Astrocyte (in vitro differentiated cells and primary cell): ENCODE measurements at regions not wholly inside any gene's neighbourhood (a gene's known extent, or its start where the extent isn't known, plus 50 kb on each side); places are given as distances from the start of the nearest gene placed in this dataset.
"Not testable (repeated sequence)": the region's sequence is repeated elsewhere in the genome, so short reads cannot be mapped to it uniquely, and the experiment has no call there.

Experiments used
- DNase-seq: peaks from one replicate; pipeline ENCODE4 v3.0.0-alpha.2; 2010; ENCODE audit warnings: low read depth
- FAIRE-seq: peaks from 2 replicates; lab custom pipeline; 2011; peaks lifted over from hg19 to GRCh38; lab: Jason Lieb, UNC
- H2AFZ ChIP-seq: 2 replicates; pipeline ENCODE4 v1.6.0; 2012; ENCODE audit warnings: low read depth, low read length, inconsistent platforms
- H3K27ac ChIP-seq: 2 replicates; pipeline ENCODE4 v1.5.1; 2011; ENCODE audit warnings: low read depth, low read length, inconsistent platforms
- H3K27me3 ChIP-seq: 2 replicates; pipeline ENCODE4 v1.6.0; 2011; ENCODE audit warnings: low read length, inconsistent platforms; ENCODE audit not compliant: insufficient read depth
- H3K36me3 ChIP-seq: 2 replicates; pipeline ENCODE4 v1.5.1; 2011; ENCODE audit warnings: low read length, inconsistent platforms; ENCODE audit not compliant: insufficient read depth
- H3K4me1 ChIP-seq: 2 replicates; pipeline ENCODE4 v1.5.1; 2011; ENCODE audit warnings: low read length, inconsistent platforms; ENCODE audit not compliant: insufficient read depth
- H3K4me2 ChIP-seq: 2 replicates; pipeline ENCODE4 v1.6.0; 2012; ENCODE audit warnings: low read length, inconsistent platforms
- H3K4me3 ChIP-seq: 2 replicates; pipeline ENCODE4 v1.5.1; 2011; ENCODE audit warnings: low read depth, mild to moderate bottlenecking, low read length, inconsistent platforms; ENCODE audit not compliant: insufficient read depth
- H3K79me2 ChIP-seq: 2 replicates; pipeline ENCODE4 v1.6.0; 2012; ENCODE audit warnings: mild to moderate bottlenecking, low read length, inconsistent platforms; ENCODE audit not compliant: insufficient read depth
- H3K9ac ChIP-seq: 2 replicates; pipeline ENCODE4 v1.6.0; 2012; ENCODE audit warnings: mild to moderate bottlenecking, low read length, inconsistent platforms
- H3K9me3 ChIP-seq: 2 replicates; pipeline ENCODE4 v1.5.1; 2012; ENCODE audit warnings: low read depth, mild to moderate bottlenecking, low read length, inconsistent platforms; ENCODE audit not compliant: insufficient read depth
- H4K20me1 ChIP-seq: 2 replicates; pipeline ENCODE4 v1.6.0; 2012; ENCODE audit warnings: low read length, inconsistent platforms; ENCODE audit not compliant: insufficient read depth
- H3K27ac Mint-ChIP-seq: one replicate; pipeline ENCODE4 v1.8.0; 2021; ENCODE audit warnings: mild to moderate bottlenecking, mixed read lengths; ENCODE audit not compliant: unreplicated experiment
- H3K27me3 Mint-ChIP-seq: one replicate; pipeline ENCODE4 v1.8.0; 2021; ENCODE audit warnings: low read depth, mixed read lengths; ENCODE audit not compliant: unreplicated experiment
- H3K36me3 Mint-ChIP-seq: one replicate; pipeline ENCODE4 v1.8.0; 2021; ENCODE audit warnings: low read depth, mixed read lengths; ENCODE audit not compliant: unreplicated experiment
- H3K4me1 Mint-ChIP-seq: one replicate; pipeline ENCODE4 v1.8.0; 2021; ENCODE audit warnings: low read depth, mixed read lengths; ENCODE audit not compliant: unreplicated experiment
- H3K4me3 Mint-ChIP-seq: one replicate; pipeline ENCODE4 v1.8.0; 2021; ENCODE audit warnings: mild to moderate bottlenecking, moderate library complexity, mixed read lengths; ENCODE audit not compliant: unreplicated experiment
- H3K9me3 Mint-ChIP-seq: one replicate; pipeline ENCODE4 v1.8.0; 2021; ENCODE audit warnings: mild to moderate bottlenecking, mixed read lengths; ENCODE audit not compliant: unreplicated experiment
- CTCF ChIP-seq: IDR thresholded peaks from 2 replicates; pipeline ENCODE4 v1.5.1; 2011; ENCODE audit warnings: low read depth, mild to moderate bottlenecking, inconsistent platforms, low read length, moderate library complexity; ENCODE audit not compliant: insufficient read depth
- EZH2 ChIP-seq: IDR thresholded peaks from 2 replicates; pipeline ENCODE4 v1.6.1; 2012; ENCODE audit warnings: mild to moderate bottlenecking, low read length, inconsistent platforms; ENCODE audit not compliant: insufficient read depth

- Mint-ChIP-seq H3K36me3 (no peaks in the 10 kb centered on the region), H3K27ac (no peak overlapping the region), H3K4me1 (peaks cover 4% of the 10 kb centered on the region), H3K4me3 (no peak overlapping the region), H3K9me3 (no peaks in the 10 kb centered on the region), H3K27me3 (no peaks in the 10 kb centered on the region)
- Histone ChIP-seq H3K36me3 (no peaks in the 10 kb centered on the region), H3K9me3 (no peaks in the 10 kb centered on the region), H3K4me3 (no peak overlapping the region), H2AFZ (no peak overlapping the region), H3K4me2 (no peak overlapping the region), H3K9ac (no peak overlapping the region), H4K20me1 (no peaks in the 10 kb centered on the region), H3K27ac (no peak overlapping the region), H3K27me3 (no peaks in the 10 kb centered on the region), H3K4me1 (no peaks in the 10 kb centered on the region), H3K79me2 (no peaks in the 10 kb centered on the region)
- no peak for DNase-seq
- FAIRE-seq, result no peak
- no peak for TF ChIP-seq CTCF
- no peak for TF ChIP-seq EZH2
Measured at GRCh38 chr4:32931475-32931874, 2211.3 kb downstream of the PCDH7 start.

GRCh38 chr4:32932156-32932555 is 2212.0 kb downstream of the PCDH7 start:
- DNase-seq (no peak), FAIRE-seq (no peak)
- Mint-ChIP-seq H3K4me1 (peaks cover 4% of the 10 kb centered on the region), H3K36me3 (no peaks in the 10 kb centered on the region), H3K27ac (no peak overlapping the region), H3K9me3 (no peaks in the 10 kb centered on the region), H3K4me3 (no peak overlapping the region), H3K27me3 (no peaks in the 10 kb centered on the region)
- TF ChIP-seq EZH2, result no peak
- no peak for TF ChIP-seq CTCF
- H3K4me1 ChIP-seq, result no peaks in the 10 kb centered on the region
- H3K27me3 ChIP-seq, result no peaks in the 10 kb centered on the region
- no peaks in the 10 kb centered on the region for H3K9me3 ChIP-seq
- no peak overlapping the region for H3K9ac ChIP-seq
- no peak overlapping the region for H3K4me3 ChIP-seq
- H3K36me3 ChIP-seq, result no peaks in the 10 kb centered on the region
- H3K79me2 ChIP-seq, result no peaks in the 10 kb centered on the region
- no peak overlapping the region for H3K27ac ChIP-seq
- H2AFZ ChIP-seq, result no peak overlapping the region
- H4K20me1 ChIP-seq, result no peaks in the 10 kb centered on the region
- no peak overlapping the region for H3K4me2 ChIP-seq

GRCh38 chr4:32939222-32939621 is 2219.1 kb downstream of the PCDH7 start:
- H3K4me2 ChIP-seq, H3K36me3 ChIP-seq, H3K9ac ChIP-seq, H3K9me3 ChIP-seq, H3K36me3 Mint-ChIP-seq, H3K27me3 ChIP-seq, DNase-seq, FAIRE-seq, H3K4me1 Mint-ChIP-seq, H3K27ac ChIP-seq, H4K20me1 ChIP-seq, H3K27me3 Mint-ChIP-seq, H3K27ac Mint-ChIP-seq, H3K4me1 ChIP-seq, H2AFZ ChIP-seq, H3K4me3 Mint-ChIP-seq, H3K4me3 ChIP-seq, H3K9me3 Mint-ChIP-seq, H3K79me2 ChIP-seq: not testable (repeated sequence)
